HUDEP-2 (cell line): ENCODE measurements at regions not wholly inside any gene's neighbourhood (a gene's known extent, or its start where the extent isn't known, plus 50 kb on each side); places are given as distances from the start of the nearest gene placed in this dataset.

Experiments used
- DNase-seq, 76 experiments: peaks; one replicate each; lab custom pipeline; 2025; ENCODE audit not compliant: unreplicated experiment in 76 of 76; lab: John Stamatoyannopoulos, UW

DNA sequence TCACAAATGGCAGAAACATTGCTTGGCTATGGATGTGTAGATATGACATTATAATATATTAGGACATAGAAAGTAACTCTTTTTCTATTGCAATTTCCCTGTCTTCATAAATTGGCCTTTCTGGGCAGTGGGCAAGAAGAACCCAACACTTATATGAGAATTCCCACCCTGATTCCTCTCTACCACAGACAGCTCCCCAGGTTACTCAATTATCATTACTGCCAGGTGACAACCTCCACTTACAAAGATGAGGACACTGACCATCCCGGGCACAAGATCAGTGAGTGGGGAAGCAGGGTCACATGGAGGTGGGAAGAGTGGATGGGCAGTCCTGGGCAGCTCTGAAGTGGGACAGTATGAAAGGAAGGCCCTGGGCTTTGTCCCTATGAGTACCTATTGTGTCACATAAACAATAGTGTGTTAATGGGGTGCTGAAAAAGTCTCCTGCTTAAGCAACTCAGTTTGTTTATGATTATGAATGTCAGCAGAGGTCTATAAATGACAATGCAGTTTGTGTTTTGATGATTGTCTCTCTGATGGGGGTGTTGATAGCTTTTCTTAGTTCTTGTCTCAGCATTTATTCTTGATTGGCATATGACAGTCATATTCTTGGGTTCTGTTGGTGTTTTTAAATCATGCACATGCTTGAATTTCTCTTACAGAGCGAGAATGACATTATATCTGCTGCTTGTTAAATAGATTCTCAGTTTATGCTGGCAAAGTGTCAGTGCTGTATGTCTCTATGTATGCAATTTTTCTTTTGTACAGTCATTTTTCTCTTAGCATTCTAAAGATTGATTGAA, 99.9 kb downstream of the SLIT2 start:
- no peak for DNase-seq

DNA sequence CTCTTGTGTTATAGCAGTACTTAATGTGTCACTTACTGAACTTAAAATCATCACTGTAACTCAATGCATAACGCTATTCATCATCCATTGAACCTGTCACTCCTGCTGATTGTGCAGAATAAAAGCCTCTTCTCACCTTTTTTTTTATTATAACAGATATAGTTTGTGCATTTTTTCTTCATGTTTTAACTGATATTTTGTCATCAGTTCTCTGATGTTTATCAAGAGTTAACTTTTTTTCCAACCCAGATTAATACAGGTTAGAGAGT, 100.4 kb downstream of the SLIT2 start:
- DNase-seq, result no peak

DNA sequence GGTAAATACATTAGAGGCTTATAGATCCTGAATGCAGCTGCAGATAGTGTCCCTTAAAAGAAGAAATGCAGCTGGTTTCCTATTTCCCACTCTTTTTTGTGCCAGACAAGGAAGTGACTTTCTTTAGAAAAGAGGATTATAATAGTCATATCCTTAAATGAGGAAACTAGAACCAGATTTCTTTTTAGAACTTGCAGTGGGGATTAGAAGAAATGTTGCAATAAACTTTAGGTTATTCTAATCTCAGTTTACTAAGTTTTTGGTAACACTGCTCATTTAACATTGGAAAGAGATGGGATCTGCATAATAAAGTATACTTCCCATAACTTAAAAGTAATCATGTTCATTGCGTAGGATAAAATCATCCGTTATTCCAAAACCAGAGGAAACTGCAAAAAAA, 101.9 kb downstream of the SLIT2 start:
- no peak for DNase-seq

DNA sequence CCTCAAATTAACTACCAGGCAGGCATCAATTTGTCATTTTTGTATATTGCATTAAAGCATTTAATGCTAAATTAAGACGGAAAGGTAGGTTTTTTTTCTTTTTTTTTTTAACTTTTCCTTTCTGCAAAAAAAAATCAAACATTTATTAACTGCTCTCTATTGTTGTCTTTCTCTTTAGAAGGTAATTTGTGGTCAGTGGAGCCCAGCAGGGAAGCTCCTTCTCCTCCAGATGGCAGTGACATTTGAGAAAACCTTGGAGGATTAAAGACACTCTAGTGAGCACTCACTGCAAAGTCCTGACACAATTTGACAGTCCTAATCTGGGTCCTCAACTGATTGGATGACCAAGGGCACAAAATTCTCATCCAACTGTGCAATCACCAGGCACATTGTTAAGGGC, 102.4 kb downstream of the SLIT2 start:
- DNase-seq, result no peak

DNA sequence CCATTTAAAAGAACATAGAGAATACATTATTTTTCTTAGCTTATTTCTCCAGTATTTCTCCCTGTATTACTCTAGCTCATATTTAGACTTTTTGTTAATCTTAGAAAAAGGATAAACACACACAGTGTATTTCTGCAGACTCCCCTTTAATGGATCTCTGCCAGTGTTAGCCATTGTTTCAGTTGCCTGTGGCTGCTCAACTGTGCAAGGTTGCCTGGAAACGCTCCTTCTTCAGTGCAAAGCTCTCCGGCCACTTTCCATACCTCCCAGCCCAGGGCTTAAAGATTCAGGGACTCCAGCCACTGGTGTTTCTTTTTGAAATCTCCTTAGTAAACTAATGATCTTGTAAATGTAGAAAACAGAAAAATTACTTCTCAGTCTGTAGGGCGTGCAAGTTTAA, 104.9 kb downstream of the SLIT2 start:
- no peak for DNase-seq

DNA sequence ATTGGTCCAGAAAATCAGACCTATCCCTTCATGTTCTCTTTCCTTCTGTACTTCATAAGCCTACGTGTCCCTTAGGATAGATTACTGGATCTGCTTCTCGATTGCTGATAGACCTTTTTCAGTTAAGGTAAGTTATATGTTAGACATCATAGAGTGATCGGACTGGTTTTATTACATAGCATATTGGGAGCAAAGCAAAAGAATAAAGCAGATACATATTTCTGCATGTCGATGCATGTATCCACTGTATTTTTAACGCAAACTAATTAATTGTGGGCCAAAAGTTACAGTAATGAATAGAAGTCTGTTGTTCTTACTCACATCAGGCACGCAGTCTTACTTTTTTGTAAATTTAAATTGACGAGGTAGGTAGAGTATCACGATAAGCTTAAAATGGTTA, 106.4 kb downstream of the SLIT2 start:
- DNase-seq, result no peak

DNA sequence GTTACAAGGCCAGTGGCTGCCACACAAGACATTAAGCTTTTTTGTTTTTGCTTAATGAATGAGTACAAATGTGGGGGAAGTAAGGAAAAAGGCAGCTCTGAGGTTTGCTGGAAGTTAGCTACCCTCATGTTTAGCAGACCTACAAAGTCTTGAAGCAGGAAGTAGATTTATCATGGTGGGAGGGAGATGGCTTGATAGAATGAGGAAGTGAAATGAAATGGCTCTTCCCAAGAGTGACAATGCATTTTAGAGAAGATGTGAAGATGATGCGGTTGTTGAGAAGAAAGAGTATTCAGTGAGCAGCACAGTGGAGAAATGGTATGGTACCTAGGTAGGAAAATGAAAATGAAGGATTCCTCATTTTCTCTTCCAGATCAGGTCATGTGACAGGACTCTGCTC, 108.0 kb downstream of the SLIT2 start:
- no peak for DNase-seq

DNA sequence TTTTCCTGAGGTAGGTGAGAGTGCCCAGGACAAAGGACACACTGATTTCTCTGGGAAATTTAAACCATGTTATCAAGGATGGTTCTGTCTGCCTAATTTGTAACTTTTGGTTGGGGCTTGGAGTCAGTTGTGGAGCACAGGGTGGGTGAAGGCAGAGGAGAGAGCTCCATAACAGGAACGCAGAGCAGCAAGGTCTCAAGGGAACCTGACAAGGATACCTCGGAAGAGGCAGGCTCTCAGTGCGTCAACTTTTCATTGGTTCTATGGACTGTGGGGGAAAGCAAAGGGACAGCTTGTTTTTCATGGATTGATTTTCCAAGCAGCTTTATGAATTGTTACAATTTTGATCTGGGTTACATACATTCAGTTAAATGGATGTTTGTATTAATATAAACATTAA, 110.4 kb downstream of the SLIT2 start:
- DNase-seq, result no peak

DNA sequence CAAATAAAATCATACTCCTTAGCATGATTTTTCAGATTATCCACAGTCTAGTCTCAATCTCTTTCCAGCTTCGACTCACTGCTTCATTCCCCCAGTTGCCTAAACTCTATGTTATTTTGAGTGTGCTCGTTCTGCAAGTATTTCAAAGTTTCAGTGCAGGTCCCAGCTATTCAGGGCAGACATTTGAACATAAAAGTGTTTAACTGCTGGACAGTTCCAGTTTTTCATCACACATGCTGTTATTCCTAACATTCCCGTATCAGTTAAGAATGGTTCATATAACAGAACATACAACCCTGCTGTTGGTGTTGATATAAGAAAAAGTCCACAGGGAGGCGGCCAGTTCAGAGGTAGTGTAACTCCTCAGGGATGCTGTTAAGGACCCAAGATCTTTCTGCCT, 113.3 kb downstream of the SLIT2 start:
- no peak for DNase-seq

DNA sequence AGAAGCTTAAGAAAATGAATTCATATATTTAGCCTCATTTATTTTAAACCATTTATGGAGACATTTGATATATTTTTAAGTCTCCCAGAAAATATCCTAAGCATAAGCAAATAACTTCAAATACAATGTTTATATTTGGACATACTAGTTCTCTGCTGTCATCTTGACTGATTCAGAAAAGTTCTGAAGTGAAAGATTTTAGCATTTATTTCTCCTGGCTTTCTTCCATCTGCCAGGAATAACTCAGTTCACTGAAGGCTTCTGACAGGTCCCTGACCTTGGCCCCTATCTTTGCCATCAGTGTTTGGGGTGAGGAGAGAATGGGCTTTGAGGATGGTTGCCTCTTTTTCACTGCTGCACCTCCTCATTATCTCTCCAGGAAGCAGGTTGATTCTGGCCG, 115.7 kb downstream of the SLIT2 start:
- no peak for DNase-seq

DNA sequence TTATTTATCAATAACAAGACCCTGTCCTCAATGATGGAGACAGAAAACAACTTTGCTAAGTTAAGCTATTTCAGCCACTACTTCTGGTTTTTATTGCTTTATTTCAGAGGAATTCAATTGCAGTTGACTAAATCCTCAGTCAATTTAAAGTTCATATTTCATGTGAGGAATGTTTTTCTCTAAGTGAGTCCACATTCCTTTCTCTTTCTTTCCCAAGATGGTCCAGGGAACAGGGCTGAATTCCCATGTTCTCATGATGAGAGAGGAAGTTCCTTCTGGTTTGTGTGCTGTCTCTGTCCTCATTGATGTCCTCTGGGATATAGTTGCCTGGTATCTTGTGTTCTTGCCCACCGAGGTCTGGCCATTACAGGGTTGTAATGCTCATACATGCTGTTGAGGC, 117.2 kb downstream of the SLIT2 start:
- DNase-seq, result no peak

DNA sequence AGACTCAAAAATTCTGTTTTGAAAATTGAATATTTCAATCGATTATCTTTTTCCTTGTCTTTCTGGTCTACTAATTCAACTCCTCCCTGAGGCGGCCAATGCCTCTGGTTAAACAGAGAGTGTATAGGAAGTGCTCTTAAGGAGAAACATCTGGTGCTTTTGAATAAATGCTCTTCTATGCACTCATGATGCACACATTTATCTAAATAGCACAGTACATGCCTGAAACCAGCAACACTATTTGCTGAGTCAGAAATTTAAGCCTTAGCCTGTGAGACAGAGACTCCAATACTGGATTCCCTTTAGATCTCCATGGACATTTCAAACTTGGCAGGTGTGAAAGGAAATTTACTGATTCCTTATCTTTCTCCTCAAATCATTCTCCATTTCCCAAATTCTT, 118.6 kb downstream of the SLIT2 start:
- DNase-seq, result no peak

DNA sequence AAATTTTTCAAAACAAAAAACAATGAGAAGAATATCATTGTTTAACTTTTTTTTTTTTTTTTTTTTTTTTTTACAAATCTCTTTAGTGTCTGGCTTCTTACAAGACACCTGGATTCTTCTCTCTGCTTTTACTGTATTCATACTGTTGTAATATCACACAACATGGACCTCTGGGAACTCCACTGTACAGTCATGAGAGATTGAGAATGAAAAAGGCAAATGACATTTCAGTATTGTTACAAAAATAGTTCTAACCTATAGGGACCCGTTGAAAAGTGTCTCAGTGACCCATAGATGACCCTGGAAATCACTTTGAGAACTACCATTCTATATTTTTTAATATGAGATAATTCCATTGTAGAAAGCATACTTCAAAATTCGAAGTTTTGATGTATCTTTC, 124.4 kb downstream of the SLIT2 start:
- no peak for DNase-seq

DNA sequence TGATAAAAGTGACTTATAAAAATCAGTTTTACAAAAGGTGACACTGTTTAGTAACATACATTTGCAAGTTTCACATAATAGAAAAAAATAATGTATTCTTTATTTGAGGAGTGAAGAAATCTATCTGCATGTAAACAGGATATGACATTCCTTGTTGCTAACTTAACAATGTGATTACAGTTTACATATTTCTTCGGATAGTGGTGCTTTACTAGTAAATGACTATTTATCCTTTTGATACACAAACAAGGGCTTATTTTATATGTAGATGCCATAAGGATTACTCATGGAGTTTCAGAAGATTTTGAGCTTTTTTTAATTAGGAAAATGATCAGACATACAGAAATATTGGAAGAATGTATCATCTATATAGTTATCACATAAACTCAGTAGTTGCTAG, 126.5 kb downstream of the SLIT2 start:
- no peak for DNase-seq

DNA sequence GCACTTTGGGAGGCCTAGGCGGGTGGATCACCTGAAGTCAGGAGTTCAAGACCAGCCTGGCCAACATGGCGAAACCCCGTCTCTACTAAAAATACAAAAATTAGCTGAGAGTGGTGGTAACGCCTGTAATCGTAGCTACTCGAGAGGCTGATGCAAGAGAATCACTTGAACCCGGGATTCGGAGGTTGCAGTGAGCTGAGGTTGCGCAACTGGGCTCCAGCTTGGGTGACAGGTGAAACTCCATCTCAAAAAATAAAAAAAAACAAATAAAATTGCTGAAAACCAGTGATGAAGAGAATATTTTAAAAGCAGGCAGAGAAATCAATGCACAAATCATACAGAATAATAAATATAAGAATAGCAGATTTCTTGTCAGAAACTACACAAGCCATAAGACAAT, 129.3 kb downstream of the SLIT2 start:
- no peak for DNase-seq

DNA sequence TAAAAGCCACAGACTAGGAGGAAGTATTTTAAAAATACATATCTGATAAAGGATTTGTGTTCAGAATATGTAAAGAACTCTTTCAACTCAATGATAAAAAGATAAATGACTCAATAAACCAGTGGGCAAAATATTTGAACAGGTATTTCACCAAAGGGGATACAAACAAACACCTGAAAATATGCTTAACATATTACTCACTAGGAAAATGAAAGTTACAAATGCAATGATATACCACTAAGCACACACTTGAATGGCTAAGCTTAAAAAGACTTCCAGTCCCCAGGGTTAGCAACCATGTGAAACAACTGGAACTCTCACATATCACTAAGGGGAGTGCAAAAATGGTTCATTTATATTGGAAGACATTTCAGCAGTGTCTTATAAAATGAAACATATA, 131.6 kb downstream of the SLIT2 start:
- no peak for DNase-seq

DNA sequence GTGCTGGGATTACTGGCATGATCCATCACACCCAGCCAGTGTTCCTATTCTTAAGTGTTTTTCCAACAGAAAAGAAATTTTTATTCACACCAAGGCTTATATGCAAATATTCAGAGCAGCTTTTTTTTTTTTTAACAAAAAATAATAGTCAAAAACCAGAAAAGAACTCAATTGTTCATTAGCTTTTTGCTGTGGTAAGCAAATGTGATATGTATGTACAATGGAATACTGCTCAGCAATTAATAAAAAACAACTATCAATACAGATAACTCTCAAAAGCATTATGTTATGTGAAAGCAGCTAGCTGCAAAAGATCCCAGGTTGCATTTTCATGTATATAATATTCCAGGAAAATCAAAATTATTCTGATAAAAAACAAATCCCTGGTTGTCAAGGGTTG, 132.3 kb downstream of the SLIT2 start:
- no peak for DNase-seq

DNA sequence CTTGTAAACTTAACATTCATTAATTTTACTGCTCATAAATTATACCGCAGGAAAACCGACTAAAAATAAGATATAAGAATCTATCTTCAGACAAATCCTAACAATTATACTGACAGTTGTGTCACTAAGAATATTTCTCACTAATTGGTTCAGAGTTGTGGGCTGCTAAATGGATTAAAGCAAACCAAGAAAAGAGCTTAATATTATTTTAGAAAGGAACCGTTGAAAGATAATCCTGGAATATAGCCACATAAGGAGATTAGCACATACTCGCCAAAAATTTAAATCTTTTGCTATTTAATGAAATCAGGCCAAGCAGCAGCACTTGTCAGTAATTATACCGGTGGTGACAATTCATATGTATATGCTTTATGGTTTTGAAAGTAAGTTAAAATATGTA, 132.8 kb downstream of the SLIT2 start:
- DNase-seq, result no peak

DNA sequence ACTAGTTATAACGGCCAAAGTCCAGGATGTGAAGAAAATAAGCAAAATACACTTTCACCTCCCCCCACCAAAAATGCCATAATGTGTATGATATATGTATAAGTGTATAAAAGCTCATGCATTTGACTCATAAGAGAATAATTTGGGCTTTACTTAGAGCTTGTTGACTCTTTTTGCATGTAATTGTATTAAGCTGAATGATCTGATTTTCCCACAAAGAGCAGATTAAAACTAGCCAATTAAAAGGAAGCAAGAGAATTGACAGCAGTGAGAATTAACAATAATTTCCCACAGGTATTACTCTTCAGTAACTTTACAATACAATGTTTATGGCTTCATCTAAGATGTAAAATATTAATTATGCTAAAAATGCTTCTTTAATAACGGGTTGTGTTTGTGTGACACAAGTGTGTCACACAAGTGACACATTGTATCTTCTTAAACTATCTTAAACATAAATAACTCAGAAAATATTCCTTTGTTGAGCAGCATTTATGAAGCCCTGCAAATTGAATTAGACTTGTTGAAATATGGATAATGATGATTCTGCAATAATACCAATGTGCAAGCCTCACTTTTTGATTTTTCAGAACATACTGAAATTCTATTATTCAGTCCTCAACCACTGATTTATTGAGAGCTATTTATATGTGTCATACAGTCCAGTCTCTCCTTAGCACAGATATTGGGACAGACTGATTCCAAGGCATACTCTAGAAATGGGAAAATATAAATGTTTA, 134.5 kb downstream of the SLIT2 start:
- no peak for DNase-seq

DNA sequence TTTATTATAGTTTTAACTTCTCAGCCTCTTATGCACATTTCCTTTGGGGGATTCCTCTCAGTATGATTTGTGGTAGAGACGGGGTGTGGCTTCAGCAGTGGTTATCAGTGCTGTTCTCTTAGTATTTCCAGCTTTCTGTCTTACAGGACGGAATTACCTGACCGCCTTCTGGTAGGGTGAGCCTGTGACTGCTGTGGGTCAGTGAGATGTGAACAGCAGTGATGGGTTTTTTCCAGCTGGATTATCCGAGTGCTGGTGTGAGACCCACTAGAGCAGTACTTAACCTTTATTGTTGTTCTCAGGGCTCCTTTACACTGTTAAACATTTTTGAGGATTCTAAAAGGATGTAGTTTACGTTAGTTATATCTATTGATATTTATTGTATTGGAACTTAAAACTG, 135.2 kb downstream of the SLIT2 start:
- DNase-seq, result no peak

DNA sequence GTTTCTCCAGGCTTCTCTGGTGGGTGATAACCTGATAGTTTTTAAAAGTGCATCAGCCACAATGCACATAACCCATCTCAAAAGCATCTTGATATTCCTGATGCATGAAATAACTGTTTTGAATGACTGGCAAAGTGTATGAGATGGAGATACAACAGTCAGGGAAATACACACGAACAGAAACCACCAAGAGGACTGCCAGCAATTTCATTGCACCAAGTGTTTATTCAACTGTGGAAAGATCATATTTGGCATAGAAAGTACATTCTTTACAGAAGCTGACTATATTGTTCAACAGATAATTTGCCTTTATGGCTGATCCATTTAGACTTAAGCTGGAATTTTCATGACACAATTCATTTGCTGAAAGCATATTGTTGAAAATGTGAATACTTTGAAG, 139.5 kb downstream of the SLIT2 start:
- no peak for DNase-seq

DNA sequence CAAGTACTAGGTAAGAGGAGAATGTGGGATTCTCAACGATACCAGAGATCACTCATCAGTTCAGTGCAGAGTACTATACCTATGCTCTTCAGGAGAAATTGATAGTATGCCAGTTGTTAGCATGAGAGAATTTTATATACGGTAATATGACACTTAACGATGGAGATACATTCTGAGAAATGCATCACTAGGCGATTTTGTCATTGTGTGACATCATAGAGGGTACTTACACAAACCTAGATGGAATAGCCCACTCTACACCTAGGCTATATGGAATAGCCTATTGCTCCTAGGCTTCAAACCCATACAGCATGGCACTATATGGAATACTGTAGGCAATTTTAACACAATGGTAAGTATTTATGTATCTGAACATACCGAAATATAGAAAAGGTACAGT, 140.2 kb downstream of the SLIT2 start:
- no peak for DNase-seq
